ENCODE measurements at regions not wholly inside any gene's neighbourhood (a gene's known extent, or its start where the extent isn't known, plus 50 kb on each side); places are given as distances from the start of the nearest gene placed in this dataset.

DNA sequence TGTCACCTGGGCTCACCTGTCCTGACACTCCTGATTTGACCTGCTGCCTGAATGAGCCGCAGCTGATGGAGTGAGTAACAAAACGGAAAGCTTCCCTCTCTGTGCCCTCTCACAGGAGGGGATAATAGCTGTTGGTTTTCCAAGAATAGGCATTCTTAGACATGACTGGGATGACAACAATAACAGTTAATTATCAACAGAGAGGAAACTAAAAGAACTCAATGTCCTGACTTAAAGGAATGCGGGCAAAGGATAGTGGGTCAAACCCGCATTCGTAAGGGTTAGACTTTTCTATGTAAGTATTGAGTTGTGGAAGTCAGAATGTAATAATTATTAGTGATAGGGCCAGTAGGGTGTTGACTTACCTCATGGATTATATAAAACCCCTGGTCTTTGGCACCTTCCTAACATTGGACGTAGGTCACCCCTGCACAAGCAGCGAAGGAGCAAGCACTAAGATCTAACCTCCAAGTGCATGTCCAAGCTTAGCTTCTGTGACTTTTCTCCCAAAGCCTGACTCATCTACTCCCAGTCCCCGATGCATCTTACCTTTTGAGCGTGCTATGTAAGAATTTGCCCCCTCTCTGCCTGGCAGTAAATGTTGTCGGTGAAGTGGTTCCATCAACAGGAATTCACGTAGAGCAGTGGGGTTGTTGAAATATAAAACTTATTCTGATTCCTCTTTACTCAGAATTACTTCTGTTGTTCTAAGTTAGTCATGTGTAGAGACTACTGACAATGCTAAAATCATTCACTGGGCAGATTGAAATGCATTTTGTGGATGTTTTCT is 442.3 kb downstream of the FGF9 start:
- TF ChIP-seq, protein P1, sequence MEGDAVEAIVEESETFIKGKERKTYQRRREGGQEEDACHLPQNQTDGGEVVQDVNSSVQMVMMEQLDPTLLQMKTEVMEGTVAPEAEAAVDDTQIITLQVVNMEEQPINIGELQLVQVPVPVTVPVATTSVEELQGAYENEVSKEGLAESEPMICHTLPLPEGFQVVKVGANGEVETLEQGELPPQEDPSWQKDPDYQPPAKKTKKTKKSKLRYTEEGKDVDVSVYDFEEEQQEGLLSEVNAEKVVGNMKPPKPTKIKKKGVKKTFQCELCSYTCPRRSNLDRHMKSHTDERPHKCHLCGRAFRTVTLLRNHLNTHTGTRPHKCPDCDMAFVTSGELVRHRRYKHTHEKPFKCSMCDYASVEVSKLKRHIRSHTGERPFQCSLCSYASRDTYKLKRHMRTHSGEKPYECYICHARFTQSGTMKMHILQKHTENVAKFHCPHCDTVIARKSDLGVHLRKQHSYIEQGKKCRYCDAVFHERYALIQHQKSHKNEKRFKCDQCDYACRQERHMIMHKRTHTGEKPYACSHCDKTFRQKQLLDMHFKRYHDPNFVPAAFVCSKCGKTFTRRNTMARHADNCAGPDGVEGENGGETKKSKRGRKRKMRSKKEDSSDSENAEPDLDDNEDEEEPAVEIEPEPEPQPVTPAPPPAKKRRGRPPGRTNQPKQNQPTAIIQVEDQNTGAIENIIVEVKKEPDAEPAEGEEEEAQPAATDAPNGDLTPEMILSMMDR (optimal IDR thresholded peaks at IDR 0.05 in 1 of 3, IDR thresholded peaks at IDR 0.05 in 1 of 3, conservative IDR thresholded peaks at IDR 0.05 in 1 of 3; ENCODE audit: extremely low read depth in 1 of 3, insufficient read depth in 2 of 3, low read length in 3 of 3) = no peak
- TF ChIP-seq EZH2 (IDR thresholded peaks at IDR 0.05; ENCODE audit: low read length) = no peak

Data from keratinocyte (primary cell).